Inferior parietal cortex (tissue), 1 donor: ENCODE measurements at regions not wholly inside any gene's neighbourhood (a gene's known extent, or its start where the extent isn't known, plus 50 kb on each side); places are given as distances from the start of the nearest gene placed in this dataset.
A peak's percentile ranks its signal among the peaks of the same experiment; 100 is the strongest.

Source experiments
- DNase-seq: peaks from one replicate; pipeline ENCODE4 v3.0.0-alpha.2; 2016; ENCODE audit errors: extremely low spot score

DNA sequence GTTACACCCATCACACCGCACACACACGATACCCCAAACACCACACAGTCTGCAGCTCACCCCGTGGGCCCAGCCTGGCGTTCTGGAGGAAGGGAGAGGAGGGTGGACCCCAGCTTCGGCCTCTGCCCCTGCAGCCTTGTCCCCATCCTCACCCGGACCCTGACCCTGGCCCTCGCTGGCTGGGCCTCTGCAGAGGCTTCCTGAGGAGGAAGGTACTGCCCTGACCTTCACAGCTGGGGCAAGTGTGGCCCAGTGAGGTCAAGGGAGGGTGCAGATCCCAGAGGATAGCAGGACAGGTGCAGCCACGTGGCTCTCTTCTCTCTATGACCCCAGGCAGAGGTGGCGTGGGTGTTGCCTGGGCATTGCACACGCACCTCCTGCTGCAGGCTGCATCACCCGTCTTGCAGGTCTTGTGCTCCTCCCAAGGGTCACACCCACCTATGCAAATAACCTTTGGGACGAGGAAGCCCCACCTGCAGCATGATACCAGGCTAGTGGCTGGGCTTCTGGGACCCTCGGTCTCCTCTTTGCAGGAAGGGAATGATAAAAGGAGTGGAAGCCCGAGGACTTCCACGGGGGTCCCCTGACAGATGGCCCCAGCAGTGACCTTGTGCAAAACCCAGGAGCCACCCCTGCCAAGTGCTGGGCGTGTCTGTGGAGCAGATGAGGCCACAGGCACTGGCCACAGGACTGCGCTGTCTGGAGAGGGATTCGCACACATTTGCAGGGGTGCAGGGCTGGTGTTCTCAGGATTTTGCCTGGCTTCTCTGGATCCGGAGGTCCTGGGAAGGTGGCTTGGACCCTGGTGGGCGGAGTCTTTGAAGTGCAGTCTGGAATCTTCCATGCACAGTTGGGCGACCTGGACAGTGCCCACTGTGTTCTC lies 1241.5 kb downstream of the BRD1 start:
- no peak for DNase-seq

DNA sequence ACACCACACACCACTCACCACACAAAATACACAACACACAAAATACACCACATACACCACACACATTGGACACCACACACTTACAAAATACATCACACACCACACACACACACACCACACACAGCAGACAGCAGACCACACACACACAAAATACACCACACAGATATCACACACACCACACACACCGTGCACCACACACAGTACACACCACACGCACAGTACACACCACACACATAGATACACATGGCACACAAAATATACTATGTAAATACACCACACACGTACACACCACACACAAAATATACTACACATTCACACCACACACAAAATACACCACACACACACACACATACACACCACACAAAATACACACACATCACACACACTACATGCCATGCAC lies 1243.5 kb downstream of the BRD1 start:
- no peak for DNase-seq

DNA sequence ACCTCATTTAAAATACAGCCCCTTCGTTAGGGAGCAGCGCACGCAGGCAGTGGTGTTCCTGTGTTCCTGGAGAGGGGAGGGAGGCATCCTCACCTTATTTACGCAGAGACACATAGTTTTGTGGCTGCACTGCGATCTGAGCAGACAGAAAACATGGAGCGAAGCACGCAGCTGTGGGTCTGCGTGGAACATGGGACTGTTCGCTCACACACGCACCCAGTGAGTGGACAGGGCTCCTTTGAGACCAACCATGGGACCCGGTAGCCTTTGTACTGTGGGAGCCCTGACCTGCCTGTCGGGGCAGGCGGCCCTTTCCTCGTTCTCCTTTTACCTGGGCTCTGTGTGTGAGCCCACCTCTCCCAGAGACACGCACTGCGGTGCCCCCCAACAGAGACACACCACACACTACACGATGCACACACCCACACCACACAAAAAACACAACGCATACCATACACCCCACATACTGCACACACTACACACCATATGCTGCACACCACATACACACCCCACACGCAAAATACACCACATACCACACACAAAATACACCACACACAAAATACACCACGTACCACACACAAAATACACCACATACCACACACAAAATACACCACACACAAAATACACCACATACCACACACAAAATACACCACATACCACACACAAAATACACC lies 1245.7 kb downstream of the BRD1 start:
- DNase-seq, result no peak

- no peak for DNase-seq
Measured at GRCh38 chr22:48581205-48581766, 1246.4 kb downstream of the BRD1 start.

- DNase-seq, result no peak
Measured at GRCh38 chr22:48580481-48580970, 1247.1 kb downstream of the BRD1 start.

- no peak for DNase-seq
Measured at GRCh38 chr22:48579928-48580309, 1247.8 kb downstream of the BRD1 start.

GRCh38 chr22:48579043-48579927 lies 1248.4 kb downstream of the BRD1 start:
- DNase-seq, result no peak

DNA sequence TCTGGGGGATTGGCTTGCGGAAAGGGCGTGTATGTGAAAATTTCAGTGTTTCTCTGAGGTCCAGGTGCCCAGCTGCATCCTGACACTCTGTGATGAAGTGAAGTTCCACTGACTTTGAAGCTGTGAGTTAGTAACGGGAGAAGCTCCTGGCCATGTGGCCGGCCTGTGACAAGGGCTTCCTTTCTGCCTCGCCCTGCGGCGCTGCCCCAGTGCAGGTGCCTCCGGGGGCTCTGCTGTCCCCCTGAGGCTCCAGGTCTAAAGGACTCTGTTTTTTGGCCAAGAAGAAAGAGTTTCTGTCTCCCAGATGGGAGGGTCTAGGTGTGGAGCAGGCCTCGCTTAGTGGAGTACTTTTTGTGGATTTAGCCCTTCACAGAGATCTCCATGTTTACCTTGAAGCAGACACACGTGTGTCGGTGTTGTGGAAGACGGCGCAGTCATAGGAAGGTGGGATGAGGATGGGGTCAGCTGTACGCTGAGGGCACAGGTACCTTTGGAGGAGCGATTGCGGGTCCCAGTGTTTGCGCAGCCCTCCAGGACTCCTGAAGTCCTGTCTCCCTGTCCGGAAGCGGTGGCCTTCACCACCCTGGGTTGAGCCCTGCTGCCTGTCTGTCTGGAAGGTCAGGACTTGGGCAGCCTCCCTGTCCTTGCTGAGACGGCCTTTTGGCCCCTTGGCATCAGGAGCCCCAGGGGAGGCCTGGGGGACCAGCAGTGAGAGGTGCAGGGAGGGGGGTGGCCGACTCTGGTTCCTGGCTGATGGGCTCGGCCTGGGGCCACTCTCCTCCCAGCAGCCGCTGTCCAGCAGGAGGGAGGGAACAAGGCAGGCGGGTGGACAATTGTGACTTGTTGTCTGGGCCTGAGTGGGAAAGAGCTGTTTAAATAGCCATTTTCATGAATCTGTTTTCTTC lies 1249.3 kb downstream of the BRD1 start:
- DNase-seq, result peak; percentile 61

GRCh38 chr22:48577691-48578090 lies 1250.0 kb downstream of the BRD1 start:
- no peak for DNase-seq

GRCh38 chr22:48577014-48577690 lies 1250.5 kb downstream of the BRD1 start:
- DNase-seq, result no peak

DNA sequence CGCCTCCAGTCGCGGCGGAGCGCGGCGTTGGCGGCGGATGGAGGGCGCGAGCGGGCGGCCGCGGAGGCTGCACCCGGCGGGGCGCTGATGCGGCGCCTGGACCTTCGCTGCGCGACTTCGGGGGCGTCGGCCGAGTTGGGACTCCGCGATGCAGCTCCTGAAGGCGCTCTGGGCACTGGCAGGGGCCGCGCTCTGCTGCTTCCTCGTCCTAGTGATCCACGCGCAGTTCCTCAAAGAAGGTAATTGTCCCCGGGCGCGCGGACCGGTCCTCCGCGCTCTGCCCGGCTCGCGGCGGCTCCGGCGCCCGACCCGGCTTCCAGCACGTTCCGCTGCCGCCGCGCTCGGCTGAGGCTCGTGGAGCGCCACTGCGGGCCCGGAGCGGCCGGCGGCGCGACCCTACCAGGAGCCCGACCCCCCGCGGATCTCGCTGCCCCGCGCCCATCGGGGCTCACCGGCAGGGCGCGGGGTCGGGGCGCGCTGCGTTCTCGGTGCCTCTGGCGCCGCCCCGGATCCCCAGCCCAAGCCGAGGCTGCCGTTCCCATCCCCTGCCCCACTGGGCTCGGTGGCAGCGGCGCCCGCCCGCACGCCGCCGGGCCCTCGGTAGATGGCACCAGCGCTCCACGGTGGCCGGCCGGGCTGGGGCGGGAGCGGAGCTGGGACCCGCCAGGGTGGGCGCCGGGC lies 1251.2 kb downstream of the BRD1 start:
- DNase-seq, result no peak

GRCh38 chr22:48575618-48576332 lies 1251.9 kb downstream of the BRD1 start:
- no peak for DNase-seq

- DNase-seq, result no peak
Measured at GRCh38 chr22:48574776-48575617, 1252.7 kb downstream of the BRD1 start.

DNA sequence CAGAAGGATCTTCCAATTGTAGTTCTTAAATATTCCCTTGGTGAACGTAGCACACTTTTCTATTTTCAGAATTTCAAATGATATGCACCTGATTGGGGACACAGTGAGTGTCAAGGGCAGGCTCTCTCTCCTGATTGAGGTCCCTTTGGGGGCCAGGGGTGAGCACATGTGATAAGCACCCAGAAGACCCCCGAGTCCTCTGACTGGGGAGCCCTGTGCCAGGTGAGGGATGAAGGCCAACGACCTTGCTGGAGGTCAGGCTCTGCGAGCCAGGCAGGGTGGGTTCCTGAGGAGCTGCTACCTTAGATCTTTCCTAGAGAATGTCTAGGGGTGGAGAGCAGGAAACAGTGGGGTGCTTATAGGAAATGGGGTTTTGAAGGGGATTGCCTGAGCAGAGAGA lies 1253.9 kb downstream of the BRD1 start:
- DNase-seq, result no peak

DNA sequence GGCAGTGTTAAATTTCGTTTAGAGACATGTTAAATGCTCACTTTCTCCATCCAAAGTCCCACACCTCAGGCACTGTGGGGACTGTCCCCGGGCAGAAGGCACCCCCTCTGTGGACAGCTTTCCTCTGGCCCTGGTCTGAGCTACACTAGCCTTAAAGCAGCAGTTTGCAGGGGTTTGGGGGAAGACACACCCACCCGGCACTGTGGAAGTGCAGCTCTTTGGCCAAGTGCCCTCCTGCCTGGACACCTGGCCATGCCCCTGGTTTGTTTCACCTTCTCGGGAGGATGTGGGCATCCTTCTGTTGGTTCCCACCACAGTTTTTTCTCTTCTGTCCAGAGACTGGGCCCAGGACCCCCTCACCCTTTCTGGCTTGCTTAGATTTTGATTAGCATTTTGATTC lies 1254.7 kb downstream of the BRD1 start:
- no peak for DNase-seq

GRCh38 chr22:48570912-48571311 lies 1256.8 kb downstream of the BRD1 start:
- no peak for DNase-seq

- no peak for DNase-seq
Measured at GRCh38 chr22:48569476-48570233, 1258.0 kb downstream of the BRD1 start.
